K562 (cell line): ENCODE measurements at regions not wholly inside any gene's neighbourhood (a gene's known extent, or its start where the extent isn't known, plus 50 kb on each side); places are given as distances from the start of the nearest gene placed in this dataset.

Experiments used
- ATAC-seq: fragments of 200-7000 bp; cut with Tn5 transposase; 3 replicates; pipeline ENCODE4 v1.9.1; 2020; ENCODE audit warnings: moderate library complexity
- BruUV-seq: library from RNA; stranded (reverse); fragments of 400-500 nt; replicated peaks from 2 replicates; lab custom pipeline; 2021; lab: Mats Ljungman, UMichigan
- CTCF ChIA-PET: fragments of 300-600 bp; formaldehyde crosslinking; extraction: SDS; loops from one replicate; lab custom pipeline; 2021; ENCODE audit warnings: low intra/inter-chr PET ratio; lab: Yijun Ruan, JAX
- POLR2A ChIA-PET: fragments of 300-600, 350-650 bp; sonication (Branson Sonifier 250); formaldehyde crosslinking; extraction: SDS; loops from one replicate; lab custom pipeline; 2021; ENCODE audit warnings: antibody characterized with exemption, inconsistent platforms; lab: Yijun Ruan, JAX
- DNase-seq, 4 experiments: peaks; one replicate each; pipeline versions ENCODE4 v3.0.0 to v3.0.0-alpha.2; 2011 to 2018; ENCODE audit warnings: low spot score in 3 of 4, mixed read lengths in 3 of 4; ENCODE audit errors: extremely low read depth in 1 of 4
- FAIRE-seq: peaks from 2 replicates; lab custom pipeline; 2011; peaks lifted over from hg19 to GRCh38; lab: Jason Lieb, UNC
- H2AFZ ChIP-seq: 2 replicates; pipeline ENCODE4 v1.6.0; 2011; ENCODE audit warnings: low read depth, low read length, control low read depth, inconsistent platforms
- H3K27ac ChIP-seq: fragments of 200-600 bp; 3 replicates; pipeline ENCODE4 v1.8.0; 2011; ENCODE audit warnings: low read depth, mild to moderate bottlenecking, control low read depth, inconsistent platforms, low read length, moderate library complexity, mixed read lengths; ENCODE audit errors: extremely low read depth
- H3K27me3 ChIP-seq, 2 experiments: fragments of 300-600 bp in 1 of 2; 2 replicates in 1 of 2; 3 replicates in 1 of 2; pipeline versions ENCODE4 v1.6.0 to v1.8.0; 2011; ENCODE audit warnings: inconsistent platforms in 2 of 2, low read length in 2 of 2, mild to moderate bottlenecking in 1 of 2, mixed read lengths in 1 of 2, moderate library complexity in 1 of 2; ENCODE audit not compliant: control insufficient read depth in 2 of 2, insufficient read depth in 2 of 2
- H3K36me3 ChIP-seq: fragments of 300-600 bp; 3 replicates; pipeline ENCODE4 v1.8.0; 2011; ENCODE audit warnings: mild to moderate bottlenecking, low read length, inconsistent platforms; ENCODE audit not compliant: control insufficient read depth, insufficient read depth
- H3K4me1 ChIP-seq, 2 experiments: fragments of 200-600 bp in 1 of 2; replicated peaks in 1 of 2; 2 replicates in 1 of 2; 3 replicates in 1 of 2; pipeline versions ENCODE4 v1.5.1 to v1.8.0; 2011; ENCODE audit warnings: inconsistent platforms in 2 of 2, low read length in 2 of 2, mild to moderate bottlenecking in 1 of 2, mixed read lengths in 1 of 2, moderate library complexity in 1 of 2; ENCODE audit not compliant: control insufficient read depth in 2 of 2, insufficient read depth in 2 of 2
- H3K4me2 ChIP-seq: 2 replicates; pipeline ENCODE4 v1.6.1; 2011; ENCODE audit warnings: low read length, control low read depth, inconsistent platforms, mixed read lengths; ENCODE audit not compliant: insufficient read depth
- H3K4me3 ChIP-seq: fragments of 200-600 bp; sonication (generic), shearing (Covaris generic); 2 replicates; pipeline ENCODE4 v1.5.1; 2016; ENCODE audit warnings: control low read depth, inconsistent platforms
- H3K79me2 ChIP-seq: fragments of 200-600 bp; 3 replicates; pipeline ENCODE4 v1.8.0; 2011; ENCODE audit warnings: low read length, inconsistent platforms; ENCODE audit not compliant: control insufficient read depth, insufficient read depth
- H3K9ac ChIP-seq, 2 experiments: 2 replicates each; pipeline versions ENCODE4 v1.6.0 to v1.6.1; 2011; ENCODE audit warnings: low read depth in 2 of 2, low read length in 2 of 2, control low read depth in 1 of 2, inconsistent platforms in 1 of 2, mild to moderate bottlenecking in 1 of 2, mixed read lengths in 1 of 2; ENCODE audit not compliant: insufficient read depth in 1 of 2
- H3K9me1 ChIP-seq: one replicate; pipeline ENCODE4 v1.6.0; 2011; ENCODE audit warnings: inconsistent platforms, mild to moderate bottlenecking, low read length, moderate library complexity; ENCODE audit not compliant: control insufficient read depth, insufficient read depth
- H3K9me3 ChIP-seq: replicated peaks from 2 replicates; pipeline ENCODE4 v1.5.1; 2011; ENCODE audit warnings: low read depth, low read length, inconsistent platforms; ENCODE audit not compliant: control insufficient read depth, insufficient read depth
- H4K20me1 ChIP-seq: replicated peaks from 2 replicates; pipeline ENCODE4 v1.6.1; 2011; ENCODE audit warnings: low read length, inconsistent platforms, mixed read lengths; ENCODE audit not compliant: control insufficient read depth, insufficient read depth
- C11orf30 ChIP-seq: fragments of 450-650 bp; IDR thresholded peaks from 2 replicates; pipeline ENCODE4 v1.6.1; 2016; ENCODE audit warnings: low read depth, mild to moderate bottlenecking
- E2F3 ChIP-seq: fragments of 250-450 bp; sonication (Bioruptor Pico); IDR thresholded peaks from 2 replicates; pipeline ENCODE4 v1.4.0; 2020; ENCODE audit warnings: mild to moderate bottlenecking
- HMG20A ChIP-seq: fragments of 450-650 bp; formaldehyde crosslinking; conservative IDR thresholded peaks from 2 replicates; pipeline ENCODE4 v1.4.0; 2020; ENCODE audit warnings: mild to moderate bottlenecking, mixed read lengths
- MYBL2 ChIP-seq, 2 experiments: fragments of 450-650 bp in 1 of 2; sonication (generic) in 1 of 2; formaldehyde crosslinking in 1 of 2; IDR thresholded peaks; 2 replicates each; pipeline versions ENCODE4 v1.6.1 to v1.8.1; 2017 to 2022; ENCODE audit warnings: borderline replicate concordance in 1 of 2, inconsistent platforms in 1 of 2, low read depth in 1 of 2, mild to moderate bottlenecking in 1 of 2, missing genetic modification reagents in 1 of 2, moderate library complexity in 1 of 2
- SIN3B ChIP-seq: fragments of 450-650 bp; IDR thresholded peaks from 2 replicates; pipeline ENCODE4 v1.6.1; 2017; ENCODE audit warnings: low read depth, mild to moderate bottlenecking, moderate library complexity
- SMARCA4 ChIP-seq: fragments of 450-650 bp; IDR thresholded peaks from 2 replicates; pipeline ENCODE4 v1.6.1; 2016
- SMARCE1 ChIP-seq: fragments of 450-650 bp; IDR thresholded peaks from 2 replicates; pipeline ENCODE4 v1.7.1; 2016; ENCODE audit warnings: mild to moderate bottlenecking
- TOE1 ChIP-seq, 2 experiments: fragments of 450-650 bp in 1 of 2; sonication (generic) in 1 of 2; formaldehyde crosslinking in 1 of 2; IDR thresholded peaks; 2 replicates each; pipeline versions ENCODE4 v1.7.1 to v1.8.0; 2016 to 2022; ENCODE audit warnings: borderline replicate concordance in 2 of 2, mild to moderate bottlenecking in 2 of 2, antibody characterized with exemption in 1 of 2, inconsistent platforms in 1 of 2, low read depth in 1 of 2, missing genetic modification reagents in 1 of 2, moderate library complexity in 1 of 2
- TSC22D4 ChIP-seq: fragments of 450-650 bp; IDR thresholded peaks from 2 replicates; pipeline ENCODE4 v1.6.1; 2016; ENCODE audit warnings: missing genetic modification characterization, missing biosample characterization, control low read depth
- ZNF41 ChIP-seq: fragments of 250-450 bp; sonication (Bioruptor Pico); conservative IDR thresholded peaks from 2 replicates; pipeline ENCODE4 v1.4.0; 2020; ENCODE audit warnings: mild to moderate bottlenecking
- ZNF644 ChIP-seq: fragments of 200-800 bp; sonication (Bioruptor generic); IDR thresholded peaks from 2 replicates; pipeline ENCODE4 v1.6.1; 2016; ENCODE audit warnings: low read depth, missing genetic modification characterization, missing compliant biosample characterization
- WGBS: fragments of 100-300 bp; shearing (Covaris generic); methylation state at CpG from one replicate; pipeline ENCODE4 v1.1.6; 2016; ENCODE audit warnings: low coverage, mixed read lengths; ENCODE audit not compliant: insufficient coverage; ENCODE audit errors: missing lambda C conversion rate; 5-methylcytosine and 5-hydroxymethylcytosine counted together
- in situ Hi-C: fragments of 300-500 bp; cut with MboI; formaldehyde crosslinking; loops from 4 replicates; pipeline ENCODE4 v1.15.0; 2018; ENCODE audit warnings: inconsistent platforms, mixed read lengths
- intact Hi-C: fragments of 100-400 bp; cut with micrococcal nuclease; formaldehyde crosslinking; loops from 2 replicates; pipeline ENCODE4 v1.14.2; 2022
- TF ChIP-seq, protein P1 (sequence below): sonication (generic); formaldehyde crosslinking; IDR thresholded peaks from 2 replicates; pipeline ENCODE4 v1.8.1; 2023; ENCODE audit warnings: mild to moderate bottlenecking, missing genetic modification reagents

DNA sequence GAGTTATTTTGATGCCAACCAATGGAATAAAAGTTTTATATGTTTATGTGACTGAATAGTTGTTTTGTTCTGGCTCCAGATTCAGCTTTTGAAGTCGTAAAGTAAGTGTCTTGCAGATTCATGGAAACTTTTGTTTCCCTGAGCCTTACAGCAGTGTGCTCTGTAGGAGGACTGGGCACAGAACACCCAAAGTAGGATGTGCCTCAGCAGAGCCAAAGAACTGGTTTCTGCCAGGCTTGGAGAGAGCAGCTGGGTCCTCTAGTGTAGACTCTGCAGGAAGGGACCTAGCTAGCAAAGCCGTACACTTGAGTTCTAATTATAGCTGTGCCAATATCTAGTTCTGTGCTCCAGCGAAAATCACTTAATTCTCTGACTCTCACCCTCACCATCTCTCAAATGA lies 261.2 kb upstream of the DNAJC19 start:
- TF ChIP-seq MYBL2 (IDR thresholded peaks at IDR 0.05; ENCODE audit: low read depth), result no peak
- TF ChIP-seq MYBL2 (CRISPR knock-in tag; IDR thresholded peaks at IDR 0.05; ENCODE audit: borderline replicate concordance), result no peak
- no peak for TF ChIP-seq HMG20A (CRISPR knock-in tag)
- TF ChIP-seq, protein P1, sequence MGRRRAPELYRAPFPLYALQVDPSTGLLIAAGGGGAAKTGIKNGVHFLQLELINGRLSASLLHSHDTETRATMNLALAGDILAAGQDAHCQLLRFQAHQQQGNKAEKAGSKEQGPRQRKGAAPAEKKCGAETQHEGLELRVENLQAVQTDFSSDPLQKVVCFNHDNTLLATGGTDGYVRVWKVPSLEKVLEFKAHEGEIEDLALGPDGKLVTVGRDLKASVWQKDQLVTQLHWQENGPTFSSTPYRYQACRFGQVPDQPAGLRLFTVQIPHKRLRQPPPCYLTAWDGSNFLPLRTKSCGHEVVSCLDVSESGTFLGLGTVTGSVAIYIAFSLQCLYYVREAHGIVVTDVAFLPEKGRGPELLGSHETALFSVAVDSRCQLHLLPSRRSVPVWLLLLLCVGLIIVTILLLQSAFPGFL, result no peak
- TF ChIP-seq ZNF644 (tag), result no peak
- no peak for TF ChIP-seq SIN3B
- no peak for TF ChIP-seq SMARCA4
- TF ChIP-seq TSC22D4, result no peak
- TF ChIP-seq E2F3 (CRISPR knock-in tag), result no peak
- TF ChIP-seq SMARCE1, result no peak
- TF ChIP-seq ZNF41 (CRISPR knock-in tag), result no peak
- TF ChIP-seq TOE1 (IDR thresholded peaks at IDR 0.05; ENCODE audit: borderline replicate concordance), result no peak
- TF ChIP-seq TOE1 (CRISPR knock-in tag; IDR thresholded peaks at IDR 0.05; ENCODE audit: borderline replicate concordance, low read depth), result no peak
- TF ChIP-seq C11orf30, result no peak
- no peak for DNase-seq
- intact Hi-C loops, result no loop called here

More for the DNA sequence above, 261.2 kb upstream of the DNAJC19 start:
- ChIA-PET CTCF (no interaction called here), POLR2A (no interaction called here)
- no peaks in the 10 kb centered on the region for H3K79me2 ChIP-seq
- H3K4me1 ChIP-seq, result no peaks in the 10 kb centered on the region
- WGBS, result 6% methylated on average over 3 of the region's 3 CpGs
- H3K27ac ChIP-seq, result no peak overlapping the region
- H2AFZ ChIP-seq, result no peak overlapping the region
- no peaks in the 10 kb centered on the region for H4K20me1 ChIP-seq
- H3K9ac ChIP-seq, result no peak overlapping the region
- no peak overlapping the region for H3K4me2 ChIP-seq
- H3K36me3 ChIP-seq, result no peaks in the 10 kb centered on the region
- ATAC-seq (no peak), FAIRE-seq (no peak)
- H3K4me3 ChIP-seq, result no peak overlapping the region
- no peaks in the 10 kb centered on the region for H3K9me1 ChIP-seq
- in situ Hi-C loops, result no loop called here
- BruUV-seq, result no TSS peak
- no peaks in the 10 kb centered on the region for H3K9me3 ChIP-seq
- no peaks in the 10 kb centered on the region for H3K27me3 ChIP-seq
